Ishikawa (cell line): ENCODE measurements at regions not wholly inside any gene's neighbourhood (a gene's known extent, or its start where the extent isn't known, plus 50 kb on each side); places are given as distances from the start of the nearest gene placed in this dataset.

Experiments used
- EP300 ChIP-seq: IDR thresholded peaks from 2 replicates; pipeline ENCODE4 v1.6.1; 2012; ENCODE audit warnings: borderline replicate concordance
- NFIC ChIP-seq: IDR thresholded peaks from 2 replicates; pipeline ENCODE4 v1.6.1; 2012
- TAF1 ChIP-seq: IDR thresholded peaks from 2 replicates; pipeline ENCODE4 v1.6.1; 2012; ENCODE audit warnings: low read depth, mild to moderate bottlenecking
- YY1 ChIP-seq: IDR thresholded peaks from 2 replicates; pipeline ENCODE4 v1.6.1; 2012; ENCODE audit warnings: low read depth
- ZBTB7A ChIP-seq: IDR thresholded peaks from 2 replicates; pipeline ENCODE4 v1.6.1; 2012; ENCODE audit warnings: low read depth

DNA sequence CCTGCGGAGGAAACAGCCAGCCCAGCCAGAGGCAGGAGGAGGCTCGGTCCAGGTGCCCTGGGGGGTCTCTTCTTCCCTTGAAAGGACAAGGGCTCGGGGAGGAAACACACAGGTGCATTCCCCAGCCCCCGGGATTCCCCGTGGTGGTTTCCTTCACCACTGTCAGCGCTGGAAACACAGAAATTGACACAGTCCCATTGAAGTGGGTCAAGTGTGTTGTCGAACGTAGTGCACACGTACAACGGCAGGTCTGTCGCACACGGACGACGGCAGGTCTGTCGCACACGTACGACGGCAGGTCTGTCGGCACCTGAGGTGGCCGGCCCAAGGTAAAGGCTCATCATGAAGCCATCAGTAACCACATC, 80.9 kb downstream of the DLL1 start:
- TF ChIP-seq TAF1 (no peak), EP300 (no peak), NFIC (no peak), ZBTB7A (no peak), YY1 (no peak)
